HG03378 (cell line): ENCODE measurements at regions not wholly inside any gene's neighbourhood (a gene's known extent, or its start where the extent isn't known, plus 50 kb on each side); places are given as distances from the start of the nearest gene placed in this dataset.
"Not testable (repeated sequence)": the region's sequence is repeated elsewhere in the genome, so short reads cannot be mapped to it uniquely, and the experiment has no call there.

Experiments
- ATAC-seq: cut with Tn5 transposase; IDR thresholded peaks from one replicate; pipeline ENCODE4 v1.9.1; 2021; ENCODE audit warnings: mild to moderate bottlenecking, moderate library complexity; ENCODE audit not compliant: unreplicated experiment

GRCh38 chr20:25991051-25991755, 294.6 kb upstream of the ZNF337 start:
- no peak for ATAC-seq

GRCh38 chr20:25989686-25990085, 293.0 kb upstream of the ZNF337 start:
- not testable (repeated sequence) for ATAC-seq

- ATAC-seq = no peak
Observed at GRCh38 chr20:25989196-25989595, 292.5 kb upstream of the ZNF337 start.

- ATAC-seq = not testable (repeated sequence)
Observed at GRCh38 chr20:25987928-25988560, 291.4 kb upstream of the ZNF337 start.

DNA sequence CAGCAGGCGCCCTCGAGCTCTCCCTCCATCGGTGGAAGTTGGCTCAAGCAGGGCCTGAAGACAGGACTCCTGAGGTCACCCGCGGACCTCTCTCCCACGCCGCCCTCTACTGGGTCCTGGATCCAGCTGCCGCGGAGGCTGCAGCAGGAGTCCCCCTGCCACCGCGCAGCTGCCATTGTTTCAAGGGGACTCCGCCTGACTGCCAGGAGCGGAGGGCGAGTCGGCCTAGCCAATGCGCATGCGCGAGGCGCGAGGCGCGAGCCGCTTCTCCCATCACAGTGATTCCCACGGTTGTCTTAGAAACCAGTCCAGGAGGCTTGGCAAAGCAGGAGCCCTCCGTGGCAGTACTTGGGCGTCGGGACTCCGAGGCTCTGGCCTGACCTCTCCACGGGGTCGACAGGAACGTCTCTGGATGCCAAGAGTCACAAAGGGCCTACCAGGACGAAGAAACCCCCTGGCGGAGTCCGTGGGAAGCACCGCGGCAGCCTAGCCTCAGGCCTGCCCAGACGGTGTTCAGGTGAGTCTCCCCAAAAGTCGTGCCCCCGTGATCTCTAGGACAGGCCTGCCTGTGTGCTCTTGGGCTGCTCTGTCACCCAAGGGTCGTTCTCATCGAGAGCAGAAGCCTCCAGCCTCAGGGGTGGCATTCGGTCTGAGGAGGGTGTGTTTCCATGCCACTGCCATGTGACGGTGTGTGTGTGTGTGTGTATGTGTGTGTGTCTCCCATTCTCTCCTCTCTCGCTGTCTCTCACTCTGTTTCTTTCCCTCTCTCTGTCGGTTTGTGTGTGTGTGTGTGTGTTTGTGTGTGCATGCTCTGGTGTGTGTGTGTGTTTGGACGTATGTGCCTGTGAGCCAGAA, 290.6 kb upstream of the ZNF337 start:
- peak; percentile 73 for ATAC-seq

- ATAC-seq = no peak
Observed at GRCh38 chr20:25985597-25985996, 288.9 kb upstream of the ZNF337 start.

- ATAC-seq = no peak
Observed at GRCh38 chr20:25984933-25985332, 288.3 kb upstream of the ZNF337 start.

- not testable (repeated sequence) for ATAC-seq
Observed at GRCh38 chr20:25982701-25983100, 286.0 kb upstream of the ZNF337 start.

DNA sequence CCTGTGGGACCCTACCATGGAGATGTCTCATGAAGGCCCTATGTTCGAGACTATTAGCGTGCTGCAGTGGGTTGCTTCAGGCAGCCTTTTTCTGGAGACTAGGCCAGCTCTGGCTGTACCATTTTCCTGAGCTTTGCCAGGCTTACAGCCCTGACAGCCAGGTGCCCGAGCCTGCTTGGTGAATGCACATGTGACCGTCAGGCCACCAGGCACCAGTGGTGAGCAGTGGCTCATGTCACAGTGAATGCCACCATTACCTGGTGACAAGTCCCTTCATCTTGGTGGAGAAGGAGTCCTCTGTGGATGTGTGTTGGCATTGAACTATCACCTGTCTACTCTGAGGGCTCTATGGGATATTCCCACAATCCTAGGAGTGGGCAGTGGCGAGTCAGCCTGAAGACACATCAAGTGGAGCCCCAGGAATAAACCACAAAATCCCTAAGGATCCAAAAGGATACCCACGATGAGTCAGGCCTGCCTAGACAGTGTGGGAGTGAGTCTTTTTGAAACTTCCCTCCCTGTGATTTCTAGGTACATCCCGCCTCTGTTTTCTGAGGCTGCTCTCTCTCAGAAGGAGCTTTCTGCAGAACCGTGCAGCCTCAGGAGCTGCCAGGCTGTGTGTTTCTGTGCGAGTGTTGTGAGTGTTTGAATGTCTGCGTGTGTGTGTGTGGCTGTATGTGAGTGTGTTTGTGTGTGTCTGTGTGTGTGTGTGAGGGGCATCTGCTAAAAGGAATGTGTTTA, 282.0 kb upstream of the ZNF337 start:
- not testable (repeated sequence) for ATAC-seq

DNA sequence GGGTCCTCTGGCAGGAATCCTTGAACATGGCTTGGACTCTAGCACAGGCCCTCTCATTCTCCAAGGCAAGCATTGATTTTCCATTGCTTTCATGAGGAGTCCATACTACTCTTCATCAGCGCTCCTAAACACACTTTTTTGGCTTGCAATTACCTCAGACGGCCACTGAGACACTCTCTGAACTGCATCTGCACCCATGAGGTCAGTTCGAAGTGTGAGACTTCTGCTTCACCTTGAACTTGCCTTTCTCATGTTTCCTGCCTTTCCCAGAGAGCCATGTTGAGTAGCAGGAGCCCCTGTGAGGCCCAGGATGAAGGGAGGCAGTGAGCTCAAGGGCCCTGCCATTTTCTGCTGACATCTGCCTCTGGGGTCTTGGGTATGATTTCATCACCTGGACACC, 279.2 kb upstream of the ZNF337 start:
- ATAC-seq = not testable (repeated sequence)

GRCh38 chr20:25965203-25965602, 268.6 kb upstream of the ZNF337 start:
- ATAC-seq = not testable (repeated sequence)

DNA sequence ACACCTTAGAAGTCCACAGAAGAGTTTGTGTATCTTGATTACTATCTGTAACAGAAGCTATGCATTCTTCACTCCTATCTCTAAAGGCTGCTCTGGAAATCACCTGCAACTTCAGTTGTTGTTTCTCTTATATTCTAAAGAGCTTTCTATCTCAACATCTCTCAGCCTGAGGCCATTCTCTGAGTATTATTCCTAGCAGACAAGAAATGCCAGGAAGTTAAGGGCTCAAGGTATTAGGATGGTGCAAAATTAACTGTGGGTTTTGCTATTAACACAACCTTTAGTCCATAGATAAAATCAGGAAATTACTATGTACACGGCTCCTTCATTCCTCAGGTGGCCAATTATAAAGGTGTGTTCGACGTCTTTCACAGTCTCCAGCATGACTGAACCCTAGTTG, 257.2 kb upstream of the ZNF337 start:
- not testable (repeated sequence) for ATAC-seq

DNA sequence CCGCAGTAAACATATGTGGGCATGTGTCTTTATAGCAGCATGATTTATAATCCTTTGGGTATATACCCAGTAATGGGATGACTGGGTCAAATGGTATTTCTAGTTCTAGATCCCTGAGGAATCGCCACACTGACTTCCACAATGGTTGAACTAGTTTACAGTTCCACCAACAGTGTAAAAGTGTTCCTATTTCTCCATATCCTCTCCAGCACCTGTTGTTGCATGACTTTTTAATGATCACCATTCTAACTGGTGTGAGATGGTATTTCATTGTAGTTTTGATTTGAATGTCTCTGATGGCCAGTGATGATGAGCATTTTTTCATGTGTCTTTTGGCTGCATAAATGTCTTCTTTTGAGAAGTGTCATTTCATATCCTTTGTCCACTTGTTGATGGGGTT, 238.6 kb upstream of the ZNF337 start:
- ATAC-seq = not testable (repeated sequence)

DNA sequence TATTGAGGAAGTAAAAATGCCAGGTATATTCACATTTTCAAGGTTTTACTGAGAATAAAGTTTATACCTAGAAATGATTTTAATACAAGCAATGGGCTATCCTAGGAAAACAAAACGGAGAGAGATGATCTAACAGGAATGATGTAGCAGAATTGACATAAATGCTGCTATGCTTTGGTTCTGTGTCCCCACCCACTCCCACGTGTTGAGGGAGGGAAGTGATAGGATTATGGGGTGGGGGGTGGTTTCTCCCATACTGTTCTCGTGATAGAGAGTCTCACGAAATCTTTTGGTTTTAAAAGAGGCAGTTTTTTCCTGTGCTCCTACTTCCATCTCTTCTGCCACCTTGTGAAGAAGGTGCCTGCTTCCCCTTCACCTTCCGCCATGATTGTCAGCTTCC, 236.2 kb upstream of the ZNF337 start:
- not testable (repeated sequence) for ATAC-seq

GRCh38 chr20:25932170-25932569, 235.5 kb upstream of the ZNF337 start:
- ATAC-seq = not testable (repeated sequence)

- not testable (repeated sequence) for ATAC-seq
Observed at GRCh38 chr20:25902321-25902720, 205.7 kb upstream of the ZNF337 start.

- not testable (repeated sequence) for ATAC-seq
Observed at GRCh38 chr20:25898663-25899062, 202.0 kb upstream of the ZNF337 start.

- not testable (repeated sequence) for ATAC-seq
Observed at GRCh38 chr20:25879096-25879495, 182.4 kb upstream of the ZNF337 start.

GRCh38 chr20:25868650-25868979, 172.0 kb upstream of the ZNF337 start:
- ATAC-seq = not testable (repeated sequence)

DNA sequence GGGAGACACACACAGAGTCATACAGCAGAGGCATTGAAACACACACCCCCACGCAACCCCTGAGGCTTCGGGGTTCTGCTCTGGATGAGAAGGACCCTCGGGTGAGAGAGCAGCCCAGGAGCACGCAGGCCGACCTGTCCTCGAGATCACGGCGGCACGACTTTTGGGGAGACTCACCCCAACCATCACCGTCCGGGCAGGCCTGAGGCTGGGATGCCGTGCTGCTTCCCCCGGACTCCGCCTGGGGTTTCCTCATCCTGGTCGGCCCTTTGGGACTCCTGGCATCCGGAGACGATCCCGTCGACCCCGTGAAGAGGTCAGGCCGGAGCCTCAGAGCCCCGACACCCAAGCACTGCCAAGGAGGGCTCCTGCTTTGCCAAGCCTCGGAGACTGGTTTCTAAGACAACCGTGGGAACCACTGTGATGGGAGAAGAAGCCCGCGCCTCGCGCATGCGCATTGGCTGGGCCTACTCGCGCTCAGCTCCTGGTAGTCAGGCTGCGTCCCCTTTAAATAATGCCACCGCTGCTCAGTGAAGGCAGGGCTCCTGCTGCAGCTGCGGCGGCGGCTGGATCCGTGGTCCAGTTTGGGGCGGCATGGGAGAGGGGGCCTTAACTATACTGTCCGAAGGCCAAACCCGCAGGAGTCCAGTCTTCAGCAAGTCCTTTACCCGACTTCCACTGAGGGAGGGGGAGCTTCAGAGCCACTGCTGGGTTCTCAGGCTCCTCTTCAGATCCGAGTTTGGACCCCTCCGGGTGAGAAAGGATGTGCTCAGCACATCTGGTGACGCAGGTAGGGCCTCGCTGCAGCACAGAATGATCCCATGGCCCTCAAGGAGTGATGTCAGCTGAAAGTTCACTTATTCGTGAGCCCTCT, 171.4 kb upstream of the ZNF337 start:
- ATAC-seq = peak; percentile 49
